ENCODE measurements at regions not wholly inside any gene's neighbourhood (a gene's known extent, or its start where the extent isn't known, plus 50 kb on each side); places are given as distances from the start of the nearest gene placed in this dataset.

GRCh38 chr13:105971312-105971711 is 564.1 kb downstream of the EFNB2 start:
- no peak for DNase-seq

- DNase-seq = no peak
Measured at GRCh38 chr13:105969761-105970160, 565.7 kb downstream of the EFNB2 start.

DNA sequence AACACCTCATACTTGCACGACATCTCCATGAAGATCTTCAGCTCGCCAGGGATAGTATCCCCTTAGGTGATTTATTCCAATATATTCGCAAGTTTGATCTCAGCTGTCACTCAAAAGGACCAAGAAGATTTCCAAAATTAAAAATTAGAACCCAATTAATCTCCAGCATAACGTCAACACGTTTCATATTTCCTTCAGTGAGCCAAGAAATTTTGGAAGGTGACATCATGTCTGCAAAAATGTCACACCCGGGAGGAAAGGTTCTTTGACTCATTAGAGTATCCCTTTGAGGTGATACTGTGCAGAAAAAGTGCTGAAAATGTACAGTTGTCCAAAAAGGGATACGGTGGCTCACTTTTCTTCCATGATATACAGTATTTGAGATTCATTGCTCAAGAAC is 569.6 kb downstream of the EFNB2 start:
- DNase-seq = no peak

DNA sequence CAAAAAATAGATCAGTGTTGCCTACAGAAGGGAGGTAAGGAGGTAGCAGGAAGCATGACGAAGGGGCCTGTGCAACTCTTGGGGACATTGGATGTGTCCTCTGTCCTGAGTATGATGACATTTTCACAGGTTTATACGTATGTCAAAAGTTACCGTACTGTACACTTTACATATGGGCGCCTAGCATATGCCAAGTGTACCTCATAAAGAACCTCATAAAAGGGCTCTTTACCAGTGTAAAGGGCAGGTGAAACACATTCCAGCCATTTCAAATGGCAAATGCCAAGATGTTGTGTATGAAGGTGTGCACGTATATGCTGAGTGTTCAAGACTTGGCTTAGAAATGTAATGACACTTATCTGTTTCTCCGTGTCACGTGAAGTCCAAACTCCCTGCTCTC is 573.4 kb downstream of the EFNB2 start:
- no peak for DNase-seq

GRCh38 chr13:105961438-105961837 is 574.0 kb downstream of the EFNB2 start:
- no peak for DNase-seq

GRCh38 chr13:105960326-105960725 is 575.1 kb downstream of the EFNB2 start:
- no peak for DNase-seq

GRCh38 chr13:105959876-105960275 is 575.6 kb downstream of the EFNB2 start:
- no peak for DNase-seq

GRCh38 chr13:105957769-105958438 is 577.6 kb downstream of the EFNB2 start:
- DNase-seq = no peak

- DNase-seq = no peak
Measured at GRCh38 chr13:105956921-105957320, 578.5 kb downstream of the EFNB2 start.

- no peak for DNase-seq
Measured at GRCh38 chr13:105952973-105953290, 582.5 kb downstream of the EFNB2 start.

GRCh38 chr13:105952233-105952972 is 583.1 kb downstream of the EFNB2 start:
- DNase-seq = no peak

DNA sequence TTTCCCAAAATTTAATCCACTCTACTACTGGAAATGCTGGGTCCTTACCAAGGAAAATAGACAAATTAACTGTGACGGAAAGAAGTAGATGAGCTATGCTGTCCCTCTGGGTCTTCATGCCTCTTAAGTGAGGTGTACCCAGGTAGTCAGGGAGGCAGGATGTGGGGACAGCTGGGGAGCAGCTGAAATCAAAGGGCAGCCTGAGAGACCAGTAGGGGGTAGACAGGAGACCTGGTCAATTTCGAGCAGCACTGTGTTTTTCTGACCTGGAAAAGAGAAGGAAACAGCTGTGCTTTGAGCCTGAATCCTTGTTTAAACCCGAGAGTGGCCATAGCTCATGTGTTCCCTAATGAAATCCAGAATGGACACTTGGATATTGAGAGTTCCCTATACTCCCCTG is 587.3 kb downstream of the EFNB2 start:
- DNase-seq = no peak

- DNase-seq = no peak
Measured at GRCh38 chr13:105940882-105941281, 594.6 kb downstream of the EFNB2 start.

- no peak for DNase-seq
Measured at GRCh38 chr13:105937451-105937850, 598.0 kb downstream of the EFNB2 start.

GRCh38 chr13:105936816-105937215 is 598.6 kb downstream of the EFNB2 start:
- DNase-seq = no peak

- no peak for DNase-seq
Measured at GRCh38 chr13:105929505-105929904, 606.0 kb downstream of the EFNB2 start.

DNA sequence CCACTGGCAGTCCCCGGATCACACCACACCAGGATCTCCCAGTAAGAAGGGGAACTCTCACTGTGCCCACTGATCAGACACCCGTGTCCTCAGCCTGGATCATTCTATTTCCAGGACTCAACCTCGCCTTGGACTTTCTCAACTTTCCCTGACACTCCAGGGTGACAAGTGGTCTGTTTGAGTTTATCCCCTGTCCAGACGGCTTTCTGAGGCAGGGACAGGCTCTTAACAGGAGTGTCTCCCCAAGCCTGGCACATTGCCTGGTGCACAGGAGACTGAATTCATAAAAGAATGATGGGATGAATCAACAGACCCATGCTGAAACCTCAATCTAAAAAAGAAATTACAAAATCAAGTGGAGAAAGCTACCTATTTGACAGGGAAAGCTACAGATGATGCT is 606.6 kb downstream of the EFNB2 start:
- DNase-seq = no peak

DNA sequence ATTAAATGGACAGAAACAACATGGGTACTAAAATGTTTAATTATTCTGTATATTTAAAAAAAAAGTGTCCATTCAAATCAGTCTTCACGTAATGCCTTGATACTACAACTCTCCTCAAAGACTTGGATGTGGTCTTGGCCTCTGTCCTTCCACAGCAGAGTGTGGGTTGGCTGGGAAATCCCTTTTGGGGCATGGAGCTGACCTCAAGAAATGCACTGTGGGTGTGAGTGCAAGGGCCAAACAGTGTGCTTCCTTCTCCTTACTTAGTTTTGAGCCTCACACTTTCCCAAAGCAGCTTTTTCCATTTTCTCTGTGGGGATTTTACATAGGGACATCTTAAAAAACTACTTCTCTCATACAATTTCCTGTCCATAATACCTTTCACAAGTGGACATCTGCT is 607.4 kb downstream of the EFNB2 start:
- no peak for DNase-seq

- no peak for DNase-seq
Measured at GRCh38 chr13:105925496-105925895, 610.0 kb downstream of the EFNB2 start.

DNA sequence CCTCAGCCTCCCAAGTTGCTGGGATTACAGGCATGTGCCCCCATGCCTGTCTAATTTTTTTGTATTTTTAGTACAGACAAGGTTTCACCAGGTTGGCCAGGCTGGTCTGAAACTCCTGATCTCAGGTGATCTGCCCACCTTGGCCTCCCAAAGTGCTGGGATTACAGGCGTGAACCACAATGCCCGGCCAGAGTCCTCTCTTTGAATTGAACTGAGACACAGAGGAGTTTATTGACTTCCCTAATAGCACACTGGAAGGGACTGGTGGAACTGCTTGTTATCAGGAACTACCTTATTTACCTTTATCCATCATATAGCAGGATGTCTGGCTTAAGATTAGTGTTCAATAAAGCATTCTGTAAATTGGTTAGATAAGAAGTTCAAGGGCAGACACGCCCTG is 613.8 kb downstream of the EFNB2 start:
- no peak for DNase-seq

DNA sequence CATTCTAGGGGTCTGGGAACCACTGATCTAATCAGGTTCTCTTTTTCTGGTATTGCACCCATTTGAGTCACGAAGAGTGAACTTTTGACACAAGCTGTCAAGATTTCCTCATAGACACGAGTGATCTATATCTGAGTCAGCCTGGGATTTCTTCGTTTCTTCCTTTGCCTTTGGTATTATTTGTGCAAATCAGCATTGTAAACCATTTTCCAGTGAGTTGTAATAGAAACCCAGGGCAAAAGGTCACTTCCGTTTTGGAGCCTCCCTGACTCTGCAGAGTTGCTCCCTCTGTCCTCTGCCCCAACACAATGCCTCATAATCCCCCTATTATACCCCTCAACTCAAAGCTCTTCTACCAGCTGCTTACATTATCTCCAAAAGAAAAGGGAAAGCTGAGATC is 615.1 kb downstream of the EFNB2 start:
- no peak for DNase-seq

DNA sequence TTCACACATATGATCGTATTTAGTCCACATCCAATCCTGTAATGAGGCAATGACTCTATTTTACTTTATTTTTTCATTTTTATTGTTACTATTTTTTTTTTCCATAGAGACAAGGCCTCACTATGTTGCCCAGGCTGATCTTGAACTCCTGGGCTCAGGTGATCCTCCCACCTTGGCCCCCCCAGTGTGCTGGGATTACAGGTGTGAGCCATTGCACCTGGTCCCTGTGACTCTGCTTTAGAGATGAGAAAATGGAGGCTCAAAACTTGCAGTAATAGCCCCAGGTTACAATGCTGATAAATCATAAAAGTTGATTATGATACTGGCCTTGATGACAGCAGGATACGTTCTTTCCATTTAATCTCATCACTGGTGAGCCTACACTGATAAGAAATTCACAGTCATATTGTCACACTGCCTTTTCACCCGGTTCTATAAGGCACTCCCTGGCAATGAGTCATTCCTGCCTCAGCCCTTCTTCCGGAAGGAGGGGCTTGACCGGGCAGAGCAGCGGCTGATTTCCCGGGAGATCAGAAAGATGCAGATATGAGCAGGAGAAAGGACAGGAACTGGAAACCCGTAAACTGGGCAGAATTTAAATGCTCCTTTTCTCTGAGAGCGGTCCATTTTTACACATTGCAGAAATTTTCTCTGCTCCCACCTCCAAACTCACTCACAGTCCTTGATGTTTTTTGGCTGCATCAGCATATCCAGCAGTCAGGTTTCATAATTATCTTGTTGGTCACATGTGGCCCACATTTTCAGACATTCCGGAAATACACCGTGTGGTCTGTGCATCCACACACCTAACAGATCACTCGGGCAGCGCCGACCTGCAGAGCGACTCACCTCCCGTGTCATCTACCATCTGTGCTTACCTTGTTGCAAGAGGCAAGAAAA is 616.4 kb downstream of the EFNB2 start:
- peak; percentile 78 for DNase-seq

- no peak for DNase-seq
Measured at GRCh38 chr13:105915146-105915850, 620.2 kb downstream of the EFNB2 start.

Measured in DMS153 (cell line).